HG03378 (cell line): ENCODE measurements at regions not wholly inside any gene's neighbourhood (a gene's known extent, or its start where the extent isn't known, plus 50 kb on each side); places are given as distances from the start of the nearest gene placed in this dataset.
"Not testable (repeated sequence)": the region's sequence is repeated elsewhere in the genome, so short reads cannot be mapped to it uniquely, and the experiment has no call there.

Experiments
- ATAC-seq: cut with Tn5 transposase; IDR thresholded peaks from one replicate; pipeline ENCODE4 v1.9.1; 2021; ENCODE audit warnings: mild to moderate bottlenecking, moderate library complexity; ENCODE audit not compliant: unreplicated experiment

DNA sequence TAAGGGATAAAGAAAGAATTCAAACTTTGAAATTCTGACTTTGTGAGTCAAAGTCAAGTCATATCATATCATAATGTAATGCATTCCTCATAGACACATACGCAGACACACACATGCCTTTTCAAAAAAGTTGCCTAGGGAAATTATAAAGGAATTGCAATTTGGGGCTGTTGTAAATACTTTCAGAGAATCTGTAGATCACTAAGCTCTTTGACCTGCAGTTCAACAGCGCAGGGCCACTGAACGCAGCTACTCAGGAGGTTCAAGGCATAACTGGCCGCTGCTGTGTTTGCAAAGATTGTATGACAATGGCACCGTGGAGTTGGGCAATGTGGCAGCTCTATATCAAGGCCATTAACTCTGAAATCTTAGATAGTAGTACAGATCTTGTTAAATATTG, 188.4 kb upstream of the THRB start:
- no peak for ATAC-seq

DNA sequence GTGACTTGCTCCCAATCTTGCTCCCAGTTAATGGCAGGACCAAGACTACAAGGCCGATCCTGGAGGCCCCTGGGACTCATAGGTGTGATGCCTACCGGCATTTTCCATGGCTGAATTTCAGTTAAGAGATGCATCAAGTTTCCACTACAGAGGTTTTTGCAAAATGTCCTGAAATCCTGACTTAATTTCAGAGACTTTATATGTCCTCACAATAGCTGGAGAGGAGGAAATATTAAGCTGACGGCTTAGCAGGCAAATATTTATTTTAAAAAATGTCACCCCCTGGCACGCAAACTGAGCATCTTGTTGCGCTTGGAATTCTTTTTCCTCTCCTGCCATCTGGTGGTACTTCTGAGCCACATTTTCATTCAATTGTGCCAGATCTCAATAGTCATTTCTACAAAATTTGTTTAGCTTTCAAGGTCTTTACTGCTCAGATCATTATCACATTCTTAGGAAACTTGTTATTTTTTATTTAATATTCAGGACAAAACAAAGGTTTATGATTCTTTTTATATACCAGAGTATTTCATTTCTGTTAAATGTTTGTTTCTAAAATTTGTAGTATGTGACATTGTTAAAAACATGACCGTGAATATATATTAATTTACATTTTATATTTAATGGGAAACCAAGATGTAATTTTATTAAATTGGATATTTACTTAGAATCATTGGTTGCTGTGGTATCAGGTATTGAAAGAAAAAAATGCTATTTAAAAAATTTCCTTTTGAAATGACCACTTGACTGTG, 189.2 kb upstream of the THRB start:
- no peak for ATAC-seq

DNA sequence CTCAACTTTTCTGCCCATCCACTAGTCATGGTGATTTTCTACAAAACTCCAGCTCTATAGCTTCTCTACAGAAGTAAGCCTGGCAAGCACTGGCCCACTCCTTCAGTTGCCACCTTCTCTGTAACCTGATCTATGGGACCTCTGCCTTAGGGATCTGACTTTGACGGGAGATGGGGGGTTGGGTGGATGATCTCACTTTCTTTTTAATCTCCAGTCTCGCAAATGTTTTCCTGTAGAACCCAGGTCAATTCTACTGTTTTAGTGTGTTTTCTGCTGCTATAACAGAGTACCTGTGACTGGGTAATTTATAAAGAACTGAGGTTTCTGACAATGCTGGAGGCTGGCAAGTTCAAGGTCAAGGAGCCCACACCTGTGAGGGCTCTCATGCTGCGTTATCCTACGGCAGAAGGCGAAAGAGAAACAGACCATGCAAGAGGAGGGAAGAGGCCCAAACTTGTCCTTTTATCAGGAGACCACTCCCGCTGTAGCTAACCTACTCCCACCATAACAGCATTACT, 189.9 kb upstream of the THRB start:
- ATAC-seq: no peak

DNA sequence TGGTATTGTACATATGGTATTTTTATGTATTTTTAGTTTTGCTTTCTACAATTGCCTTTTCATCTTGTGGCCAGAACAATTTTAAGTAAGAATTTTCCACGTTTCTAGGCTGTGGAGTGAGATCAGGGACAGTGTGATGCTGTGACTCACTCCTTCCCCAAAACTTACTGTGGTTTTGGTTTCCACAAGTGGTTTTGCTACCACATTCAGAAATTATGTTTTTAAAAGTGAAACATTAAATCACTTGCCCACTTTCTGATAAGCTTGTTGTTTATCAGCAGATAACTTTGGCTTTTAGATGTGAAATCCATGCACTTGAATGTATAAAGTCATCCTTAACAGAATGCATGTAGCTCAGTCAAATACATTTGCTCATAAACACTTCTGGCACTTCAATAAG, 192.2 kb upstream of the THRB start:
- peak; percentile 72 for ATAC-seq

DNA sequence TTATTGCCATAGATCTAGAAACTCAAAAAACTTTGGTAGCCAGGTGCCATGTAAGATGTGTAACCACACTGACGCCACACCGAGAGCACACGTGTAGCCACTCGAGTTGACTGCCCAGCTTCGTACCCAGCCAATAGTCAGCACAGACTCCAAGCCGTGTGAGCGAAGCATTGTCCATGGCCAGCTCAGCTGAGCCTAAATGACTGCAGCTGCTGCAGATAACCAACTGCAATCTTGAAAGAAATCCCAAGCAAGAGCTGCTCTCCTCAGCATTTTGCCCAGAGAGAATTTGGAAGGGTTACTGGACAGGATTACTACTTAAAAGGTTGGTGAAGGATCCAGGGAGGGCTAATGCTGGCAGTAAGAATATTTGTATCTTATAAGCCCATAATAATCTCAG, 193.0 kb upstream of the THRB start:
- no peak for ATAC-seq

DNA sequence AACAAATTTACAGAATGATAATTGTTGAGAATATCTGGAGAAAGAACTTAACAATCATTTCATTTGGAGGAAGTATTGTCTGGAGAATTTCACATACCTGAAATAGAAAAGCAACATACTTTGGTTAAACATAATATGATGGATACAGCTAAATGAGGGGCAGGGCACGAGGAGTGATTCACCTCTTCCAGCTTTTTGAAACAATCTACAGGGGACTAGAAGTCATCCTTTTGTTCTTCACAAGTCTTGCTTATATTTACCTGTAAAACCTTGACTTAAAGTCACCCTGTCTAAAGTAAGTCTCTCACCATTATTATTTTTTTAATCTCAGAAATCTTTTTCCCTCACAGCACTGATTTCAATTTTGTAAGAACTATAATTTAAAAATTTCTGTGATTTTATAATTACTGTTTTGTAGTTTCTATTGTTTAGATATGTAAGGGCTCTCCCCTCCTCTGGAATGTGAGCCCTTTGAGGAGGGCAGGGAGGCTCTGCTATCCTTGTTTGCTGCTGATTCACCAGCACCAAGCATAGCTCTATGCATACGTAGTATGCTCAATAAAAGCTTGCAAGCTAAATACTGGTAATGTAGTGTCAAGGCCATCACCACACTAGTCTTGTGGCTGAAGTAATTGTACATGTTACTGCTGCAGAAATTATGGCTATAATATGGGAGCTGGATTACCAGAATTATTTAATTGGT, 193.9 kb upstream of the THRB start:
- no peak for ATAC-seq

DNA sequence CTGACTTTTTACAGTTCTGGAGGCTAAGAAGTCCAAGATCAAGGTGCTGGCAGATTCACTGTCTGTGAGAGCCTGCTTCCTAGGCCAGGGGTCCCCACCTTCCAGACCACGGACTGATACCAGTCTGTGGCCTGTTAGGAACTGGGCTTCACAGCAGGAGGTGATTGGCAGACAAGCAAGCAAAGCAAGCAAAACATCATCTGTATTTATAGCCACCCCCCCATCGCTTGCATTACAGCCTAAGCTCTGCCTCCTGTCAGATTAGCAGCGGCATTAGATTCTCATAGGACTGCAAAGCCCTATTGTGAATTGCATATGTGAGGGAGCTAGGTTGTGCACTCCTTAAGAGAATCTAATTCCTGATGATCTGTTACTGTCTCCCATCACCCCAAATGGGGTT, 194.7 kb upstream of the THRB start:
- ATAC-seq: no peak

DNA sequence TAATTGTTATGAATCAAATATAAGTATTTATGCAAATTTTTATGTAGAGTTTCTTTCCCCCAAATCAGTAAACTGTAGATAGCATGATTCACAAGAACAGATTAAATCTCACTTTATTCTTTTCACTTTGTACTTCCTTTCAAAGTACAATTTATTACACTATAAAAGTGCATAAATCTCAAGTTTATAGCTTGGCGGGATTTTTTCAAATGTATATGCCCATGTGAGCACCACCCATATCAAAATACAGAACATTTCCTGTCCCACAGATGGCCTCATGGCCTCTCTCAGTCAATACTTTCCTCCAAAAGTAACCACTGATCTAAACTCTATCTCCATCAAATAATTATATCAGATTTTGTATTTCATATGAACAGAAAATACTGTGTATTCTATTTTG, 196.1 kb upstream of the THRB start:
- no peak for ATAC-seq

DNA sequence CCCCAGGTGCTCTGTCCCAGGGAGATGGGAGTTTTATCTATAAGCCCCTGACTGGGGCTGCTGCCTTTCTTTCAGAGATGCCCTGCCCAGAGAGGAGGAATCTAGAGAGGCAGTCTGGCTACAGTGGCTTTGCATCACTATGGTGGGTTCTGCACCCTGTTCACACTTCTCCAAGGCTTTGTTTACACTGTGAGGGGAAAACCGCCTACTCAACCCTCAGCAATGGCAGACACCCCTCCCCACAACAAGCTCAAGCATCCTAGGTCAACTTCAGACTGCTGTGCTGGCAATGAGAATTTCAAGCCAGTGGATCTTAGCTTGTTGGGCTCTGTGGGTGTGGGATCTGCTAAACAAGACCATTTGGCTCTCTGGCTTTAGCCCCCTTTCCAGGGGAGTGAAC, 204.4 kb upstream of the THRB start:
- ATAC-seq: not testable (repeated sequence)

DNA sequence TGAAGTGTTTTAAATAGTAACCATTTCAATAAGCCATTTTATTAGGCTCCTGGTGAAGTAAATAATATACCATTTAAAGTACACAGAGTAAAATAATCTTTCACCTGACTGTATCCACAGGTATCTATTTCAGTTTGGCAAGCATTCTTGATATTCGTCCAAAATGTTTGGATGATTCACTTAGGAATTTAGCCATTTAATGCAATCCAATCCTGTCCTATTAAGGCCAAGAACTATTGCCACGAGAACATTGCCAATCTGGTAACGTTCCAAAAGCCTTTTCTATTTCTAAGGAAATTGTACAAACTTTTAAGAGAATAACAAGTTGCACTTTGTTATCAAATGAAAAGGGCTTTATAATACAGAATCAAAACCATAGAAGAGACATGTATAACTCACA, 209.8 kb upstream of the THRB start:
- ATAC-seq: no peak

DNA sequence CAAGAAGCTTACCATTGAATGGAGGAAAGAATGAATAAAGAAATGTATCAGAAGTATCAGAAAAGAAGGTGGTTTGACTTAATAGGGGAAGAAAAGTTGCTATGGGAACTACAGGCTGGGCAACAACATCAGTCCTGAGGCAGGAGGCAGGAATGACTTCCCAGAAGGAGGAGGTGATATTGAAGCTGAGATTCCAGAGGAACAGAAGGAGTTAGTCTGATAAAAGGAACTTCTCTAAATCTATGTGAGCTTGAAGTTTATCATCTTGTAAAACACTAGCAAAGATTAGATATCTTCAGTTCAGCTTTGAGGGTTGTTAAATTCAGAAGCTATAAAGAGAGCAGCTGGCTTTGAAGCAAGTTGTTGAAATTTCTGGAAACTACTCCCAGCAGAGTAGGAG, 213.3 kb upstream of the THRB start:
- ATAC-seq: no peak

DNA sequence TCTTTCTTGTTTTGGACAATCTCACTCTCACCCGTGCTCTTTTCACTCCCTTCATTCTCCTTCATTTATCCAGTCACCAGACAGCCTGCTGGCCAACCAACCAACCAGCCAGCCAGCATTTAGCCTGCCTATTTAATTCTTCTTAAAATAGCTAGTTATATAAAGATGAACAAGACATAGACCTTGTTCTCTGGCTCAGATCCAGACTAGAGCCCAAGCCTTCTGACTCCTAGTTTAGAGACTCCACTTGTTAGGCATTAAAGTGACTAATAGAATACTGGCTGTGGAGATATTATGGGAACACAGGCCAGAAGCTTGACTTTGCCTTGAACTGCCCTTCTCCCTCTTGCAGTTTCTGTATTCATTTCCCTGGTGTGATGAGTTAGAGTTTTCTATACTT, 215.3 kb upstream of the THRB start:
- ATAC-seq: no peak

DNA sequence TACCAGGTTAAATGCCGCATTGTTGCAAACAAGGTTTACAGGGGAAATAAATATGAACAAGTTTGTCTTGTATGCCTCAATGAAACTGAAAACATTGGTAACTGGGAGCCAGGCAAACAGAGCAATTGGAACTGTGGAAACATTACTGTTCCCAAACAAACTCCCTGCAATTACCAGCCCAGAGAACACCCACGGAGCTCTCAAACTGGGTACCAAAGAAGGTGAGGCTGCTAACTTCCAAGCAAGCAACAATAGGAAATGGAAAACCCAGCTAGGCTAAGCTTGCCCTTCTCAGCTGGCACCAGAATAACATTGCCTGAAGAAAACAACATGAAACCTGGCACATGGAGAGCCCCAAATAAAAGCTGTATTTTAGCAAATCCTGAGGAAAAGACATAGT, 218.9 kb upstream of the THRB start:
- no peak for ATAC-seq

DNA sequence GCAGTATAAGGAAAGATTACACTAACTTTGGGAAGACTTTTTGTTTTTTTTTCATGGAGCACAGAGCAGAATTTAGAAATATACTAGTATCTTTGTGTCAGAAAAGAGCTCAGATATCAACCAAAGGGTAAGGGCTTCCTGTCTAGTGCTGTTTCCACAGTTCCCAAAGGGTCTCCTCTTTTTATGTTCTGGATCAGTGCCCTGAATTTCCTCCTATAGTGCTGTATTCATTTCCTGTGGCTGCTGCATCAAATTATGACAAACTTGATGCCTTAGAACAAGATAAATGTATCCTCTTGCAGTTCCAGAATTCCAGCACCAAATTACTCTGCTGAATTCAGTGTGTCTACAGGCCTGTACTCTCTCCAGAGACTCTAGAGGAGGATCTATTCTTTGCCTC, 219.8 kb upstream of the THRB start:
- ATAC-seq: no peak

DNA sequence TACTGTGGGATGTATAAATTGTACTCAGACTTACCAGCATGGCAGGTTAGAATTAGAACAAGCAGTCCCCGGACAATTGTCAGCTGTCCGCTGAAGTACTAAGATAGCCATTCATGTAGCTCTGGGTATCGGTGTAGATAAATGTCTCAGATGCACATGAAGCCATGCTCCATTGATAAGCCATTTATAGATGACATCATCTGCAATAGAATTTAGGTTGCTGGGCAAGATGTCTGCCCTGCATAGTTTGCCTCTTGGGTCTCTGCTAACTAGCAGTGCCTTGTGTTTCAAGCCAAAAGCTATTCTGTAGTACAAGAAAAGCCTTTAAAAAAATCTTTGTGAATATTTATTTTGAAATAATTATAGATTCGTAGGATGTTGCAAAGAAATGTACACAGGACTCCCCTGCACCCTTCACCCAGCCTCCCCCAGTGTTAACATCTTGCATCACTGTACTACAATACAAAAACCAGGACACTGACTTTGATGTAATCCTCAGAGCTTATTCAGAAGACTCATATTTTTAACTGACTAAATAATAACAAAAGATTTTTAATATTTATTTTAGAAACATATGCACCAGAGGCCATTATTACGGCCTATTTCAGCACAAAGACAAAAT, 220.6 kb upstream of the THRB start:
- ATAC-seq: no peak

DNA sequence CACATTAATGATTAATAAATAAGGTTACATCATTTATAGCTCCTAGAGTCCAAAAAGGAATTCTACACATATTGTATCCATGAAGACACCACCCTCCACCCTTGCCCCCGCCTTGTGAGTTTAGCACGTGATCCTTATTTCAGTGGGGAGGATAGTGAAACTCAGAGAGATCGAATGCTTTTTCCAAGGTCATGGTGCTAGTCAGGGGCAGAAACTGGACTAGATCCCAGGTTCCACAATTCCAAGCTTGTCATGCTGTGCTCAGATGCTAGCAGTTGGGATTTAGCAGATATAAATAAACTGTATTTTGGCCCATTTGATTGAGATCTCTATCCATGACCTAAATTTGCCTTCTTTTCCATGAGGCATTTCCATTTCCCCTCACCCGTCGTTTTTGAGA, 227.4 kb upstream of the THRB start:
- no peak for ATAC-seq

DNA sequence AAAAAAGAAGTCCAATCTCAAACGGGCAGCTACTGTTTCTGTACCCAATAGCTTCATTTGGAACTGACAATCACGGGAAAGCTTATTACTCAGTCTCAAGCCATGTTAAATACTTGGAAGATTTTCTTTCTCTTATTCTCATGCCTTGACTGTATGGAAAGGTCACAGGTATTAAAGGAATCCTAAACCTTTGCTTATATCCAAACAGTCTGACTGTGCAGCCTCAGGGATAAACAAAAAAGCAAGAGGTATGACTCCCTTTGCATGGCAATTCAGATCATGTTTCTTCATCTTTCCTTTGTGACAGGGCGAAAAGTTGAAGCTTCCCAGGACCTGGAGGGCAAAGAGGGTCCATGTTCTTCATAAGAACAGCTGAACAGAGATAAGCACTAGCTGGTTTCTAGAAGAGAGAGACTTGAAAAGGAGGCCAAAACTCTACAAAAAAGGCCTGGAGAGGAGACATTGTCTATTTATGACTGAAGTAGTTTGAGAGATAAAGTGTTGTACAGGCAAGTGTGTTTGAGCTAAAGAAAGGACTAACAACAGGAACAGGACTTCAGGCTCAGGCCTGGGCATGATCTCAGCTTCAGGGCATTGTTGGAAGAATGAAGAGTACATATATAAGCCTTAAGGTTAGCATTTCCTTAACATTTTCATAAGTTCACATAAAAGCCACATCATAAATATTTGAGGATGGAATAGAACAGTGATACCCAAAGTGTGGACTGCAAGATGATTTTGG, 231.0 kb upstream of the THRB start:
- ATAC-seq: no peak

DNA sequence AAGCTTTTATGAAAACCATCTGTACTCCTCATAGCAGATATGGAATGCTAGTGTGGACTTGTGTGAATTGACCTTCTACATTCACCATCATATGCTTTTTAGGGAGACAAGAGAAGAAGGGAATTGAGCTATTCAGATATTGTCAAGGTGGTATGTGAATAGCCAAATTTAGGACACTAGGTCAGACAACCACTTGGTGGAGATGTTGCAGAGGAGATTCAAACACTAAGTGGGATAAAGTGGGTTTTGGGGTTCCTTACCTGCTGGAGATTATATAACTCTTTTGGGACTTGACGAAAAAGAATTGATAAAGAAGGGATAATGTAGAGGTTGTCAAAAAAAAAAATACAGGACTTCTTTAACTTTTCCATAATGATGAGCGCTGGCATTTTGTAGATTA, 231.8 kb upstream of the THRB start:
- ATAC-seq: no peak

DNA sequence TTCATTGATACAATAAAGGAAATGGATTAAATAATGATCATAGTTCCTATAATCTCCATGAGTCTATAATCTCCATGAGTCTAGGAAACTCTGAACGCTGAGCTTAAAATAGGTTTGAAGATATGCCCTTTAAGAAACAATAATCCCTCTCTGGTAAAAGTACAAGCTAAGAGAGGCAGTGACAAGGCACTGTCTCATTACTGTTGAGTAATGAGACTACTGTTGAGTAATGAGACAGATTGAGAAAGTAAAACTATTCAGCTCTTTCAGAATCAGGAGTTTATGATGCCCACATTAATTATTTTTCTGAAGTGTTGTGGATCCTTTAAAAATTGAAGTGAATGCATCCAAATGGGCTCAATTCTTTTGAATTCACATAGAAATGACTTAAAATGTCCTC, 235.5 kb upstream of the THRB start:
- ATAC-seq: no peak

DNA sequence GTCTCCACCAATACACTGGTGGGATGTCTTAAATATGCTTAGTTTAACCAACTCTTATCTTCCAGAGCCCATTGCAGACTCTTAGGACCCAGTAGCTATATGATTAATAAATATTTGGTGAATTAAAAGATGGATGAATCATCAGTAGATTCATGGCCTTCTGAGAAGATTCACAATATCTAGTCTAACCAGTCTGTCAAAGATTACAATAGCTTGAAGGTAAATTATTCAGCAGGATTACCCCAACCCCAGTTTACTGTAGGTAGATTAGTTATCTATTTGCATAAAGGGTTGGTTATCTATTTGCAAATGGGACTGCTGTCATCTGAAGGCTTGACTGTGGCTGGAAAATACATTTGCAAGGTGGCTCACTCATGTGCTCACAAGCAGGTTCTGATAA, 239.4 kb upstream of the THRB start:
- no peak for ATAC-seq

DNA sequence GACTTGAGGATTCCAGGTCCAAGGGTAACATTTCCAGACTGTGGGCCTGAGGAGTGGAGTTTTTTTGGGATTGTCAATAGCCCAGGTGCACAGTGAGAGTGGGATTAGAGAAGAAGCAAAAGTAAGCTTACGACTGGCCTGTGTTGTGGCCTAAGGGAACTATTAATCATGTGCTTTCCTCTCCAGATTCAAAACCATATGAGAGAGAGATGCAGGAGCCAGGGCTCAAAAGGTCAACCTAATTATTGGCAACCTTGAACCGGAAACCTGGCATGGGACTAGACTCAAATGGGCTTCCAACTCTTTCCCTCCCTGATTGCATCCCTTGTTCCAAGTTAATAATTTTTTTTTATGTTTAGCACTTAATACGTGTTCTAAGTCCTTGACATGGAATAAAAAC, 242.1 kb upstream of the THRB start:
- no peak for ATAC-seq
